Small intestine (tissue), 7 donors: ENCODE measurements at regions not wholly inside any gene's neighbourhood (a gene's known extent, or its start where the extent isn't known, plus 50 kb on each side); places are given as distances from the start of the nearest gene placed in this dataset.

ENCODE experiments used
- DNase-seq, 2 donors: peaks; one replicate each; pipeline versions ENCODE4 v3.0.0 to v3.0.0-alpha.2; 2013
- FAIRE-seq: peaks from 2 replicates; lab custom pipeline; 2012; peaks lifted over from hg19 to GRCh38; lab: Jason Lieb, UNC
- H3K27ac ChIP-seq, 3 donors: one replicate each; pipeline ENCODE4 v1.5.1; 2013; ENCODE audit warnings: low read length in 2 of 3, mild to moderate bottlenecking in 2 of 3, control low read depth in 1 of 3, inconsistent platforms in 1 of 3, low read depth in 1 of 3, moderate library complexity in 1 of 3
- H3K27me3 ChIP-seq, 3 donors: one replicate each; pipeline ENCODE4 v1.6.1; 2013; ENCODE audit warnings: low read length in 3 of 3, inconsistent platforms in 1 of 3; ENCODE audit not compliant: control insufficient read depth in 3 of 3, insufficient read depth in 3 of 3
- H3K36me3 ChIP-seq, 3 donors: one replicate each; pipeline ENCODE4 v1.6.1; 2013; ENCODE audit warnings: low read length in 3 of 3, inconsistent platforms in 1 of 3, low read depth in 1 of 3, mild to moderate bottlenecking in 1 of 3, moderate library complexity in 1 of 3; ENCODE audit not compliant: control insufficient read depth in 3 of 3, insufficient read depth in 2 of 3
- H3K4me1 ChIP-seq, 3 donors: one replicate each; pipeline ENCODE4 v1.6.1; 2013; ENCODE audit warnings: low read length in 2 of 3, inconsistent platforms in 1 of 3, low read depth in 1 of 3, mild to moderate bottlenecking in 1 of 3, moderate library complexity in 1 of 3; ENCODE audit not compliant: control insufficient read depth in 3 of 3, insufficient read depth in 2 of 3
- H3K4me3 ChIP-seq, 3 donors: one replicate each; pipeline ENCODE4 v1.5.1; 2013; ENCODE audit warnings: low read length in 3 of 3, control low read depth in 1 of 3, inconsistent platforms in 1 of 3, low read depth in 1 of 3, mild to moderate bottlenecking in 1 of 3, moderate library complexity in 1 of 3
- H3K9me3 ChIP-seq, 2 donors: one replicate each; pipeline ENCODE4 v1.6.1; 2013; ENCODE audit warnings: low read depth in 1 of 2, low read length in 1 of 2; ENCODE audit not compliant: control insufficient read depth in 2 of 2, insufficient read depth in 1 of 2
- WGBS, 3 donors: extraction: QIAGEN DNeasy Blood & Tissue Kit; methylation state at CpG; one replicate each; pipeline ENCODE4 v1.1.7; 2013; 5-methylcytosine and 5-hydroxymethylcytosine counted together
- donor health status: healthy with polysubstance abuse.
- donor health status: control.
- donor health status: control.
- donor health status: Bipolar disorder and iron deficiency.
- donor health status: healthy.

DNA sequence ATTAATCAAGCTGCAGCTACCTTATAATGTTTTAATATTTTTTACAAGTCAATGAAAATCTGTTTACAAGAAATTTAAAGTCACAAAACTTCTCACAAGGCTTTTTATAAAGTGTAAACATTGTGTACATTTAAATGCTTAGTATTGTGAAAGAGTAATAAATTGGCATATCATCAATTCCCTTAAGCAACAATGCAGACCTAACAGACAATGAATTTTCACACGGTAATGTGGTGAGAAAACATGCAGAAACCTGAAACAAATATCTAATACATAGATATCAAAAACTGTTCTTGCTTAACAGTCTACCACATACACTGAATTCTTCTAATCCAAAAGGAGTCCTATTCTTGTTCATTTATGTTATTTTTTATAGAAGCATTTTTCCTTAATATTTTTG is 220.7 kb downstream of the CRPPA start:
- DNase-seq (no peak), FAIRE-seq (no peak)
- 87 to 95% (median 90%) methylated on average over 1 of the region's 1 CpG for WGBS, 3 donors

DNA sequence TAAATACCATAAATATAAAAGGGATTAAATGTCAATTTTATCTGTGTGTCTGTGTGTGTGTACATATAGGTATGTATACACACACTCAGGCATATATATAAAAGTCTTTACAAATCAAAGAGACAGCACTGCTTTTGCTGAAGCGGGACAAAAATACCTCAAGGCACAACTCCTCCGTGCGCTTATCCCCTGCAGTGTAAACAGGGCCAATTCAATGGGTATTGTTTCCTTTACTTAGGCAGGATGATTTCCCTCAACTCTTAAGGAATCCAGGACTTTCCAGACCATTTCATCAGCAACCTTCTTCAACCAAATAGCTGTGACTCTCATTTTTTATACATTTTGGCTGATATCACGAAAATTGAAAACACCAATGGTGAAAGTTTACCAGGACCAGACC is 227.7 kb downstream of the CRPPA start:
- no peaks in the 10 kb centered on the region for H3K4me1 ChIP-seq
- H3K36me3 ChIP-seq = no peaks in the 10 kb centered on the region
- WGBS, 3 donors = 84 to 91% (median 87%) methylated on average over 4 of the region's 4 CpGs
- H3K9me3 ChIP-seq = no peaks in the 10 kb centered on the region
- H3K27me3 ChIP-seq = no peaks in the 10 kb centered on the region
- H3K4me3 ChIP-seq = no peak overlapping the region
- FAIRE-seq = no peak
- H3K27ac ChIP-seq = no peak overlapping the region
- DNase-seq = no peak

More for the DNA sequence above, 220.7 kb downstream of the CRPPA start:
- H3K9me3 ChIP-seq = peaks cover 0 to 4% of the 10 kb centered on the region in 2 donors
- H3K4me1 ChIP-seq = no peaks in the 10 kb centered on the region
- H3K4me3 ChIP-seq = no peak overlapping the region
- no peaks in the 10 kb centered on the region for H3K36me3 ChIP-seq
- no peaks in the 10 kb centered on the region for H3K27me3 ChIP-seq
- H3K27ac ChIP-seq = no peak overlapping the region

DNA sequence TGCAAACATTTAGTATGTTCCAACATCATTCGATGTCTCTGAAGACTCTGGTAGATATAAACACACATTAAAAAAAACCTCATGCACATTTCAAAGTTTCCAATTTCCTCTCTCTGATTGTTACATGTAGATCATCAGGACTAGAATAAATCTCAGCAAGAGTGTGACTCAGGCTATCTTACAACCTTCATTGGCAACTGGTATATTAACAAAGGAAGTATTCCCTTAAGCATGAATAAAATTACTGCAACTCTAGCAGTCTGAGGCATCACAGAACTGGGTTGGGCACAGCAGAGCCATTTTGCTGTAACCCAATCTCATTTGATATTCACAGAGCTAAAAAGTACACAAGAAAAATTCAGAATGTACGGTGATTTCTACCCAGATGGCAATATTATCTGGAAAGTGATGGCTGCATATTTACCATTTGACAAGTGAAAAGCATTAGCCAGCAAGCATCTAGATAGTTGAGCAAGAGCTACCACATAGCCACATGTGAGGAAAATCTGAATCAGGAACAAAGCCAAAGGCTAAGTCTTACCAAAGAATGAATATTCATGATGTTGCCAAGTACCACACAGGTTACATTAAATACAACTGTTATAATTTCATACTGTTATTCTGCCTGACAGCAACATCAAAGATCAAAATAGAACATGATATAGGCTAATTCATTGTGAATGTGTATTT is 232.2 kb downstream of the CRPPA start:
- FAIRE-seq (no peak), DNase-seq (no peak)
- Histone ChIP-seq H3K27me3 (no peaks in the 10 kb centered on the region), H3K4me3 (no peak overlapping the region), H3K27ac (no peak overlapping the region), H3K4me1 (no peaks in the 10 kb centered on the region), H3K9me3 (no peaks in the 10 kb centered on the region), H3K36me3 (no peaks in the 10 kb centered on the region)
- WGBS, 3 donors = 86 to 93% (median 90%) methylated on average over 2 of the region's 2 CpGs

DNA sequence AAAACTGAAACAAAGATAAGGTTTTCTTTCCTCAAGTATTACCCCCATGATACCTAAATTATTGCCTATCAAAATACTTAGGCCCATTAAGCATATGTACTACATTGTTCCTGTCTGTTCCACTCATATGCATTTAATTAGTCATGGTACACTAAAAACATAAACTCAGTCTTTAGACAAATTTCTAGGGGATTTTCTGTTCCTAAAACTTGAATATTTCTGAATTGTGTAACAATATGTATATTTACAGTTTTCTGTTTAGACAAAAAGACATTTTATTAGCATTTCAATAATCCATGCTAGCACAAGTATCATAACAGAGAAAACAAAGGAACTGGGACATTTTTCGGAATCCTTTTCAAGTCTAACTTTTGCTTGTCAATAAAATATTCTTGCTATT is 234.2 kb downstream of the CRPPA start:
- FAIRE-seq = no peak
- 85 to 97% (median 90%) methylated on average over 1 of the region's 1 CpG for WGBS, 3 donors

DNA sequence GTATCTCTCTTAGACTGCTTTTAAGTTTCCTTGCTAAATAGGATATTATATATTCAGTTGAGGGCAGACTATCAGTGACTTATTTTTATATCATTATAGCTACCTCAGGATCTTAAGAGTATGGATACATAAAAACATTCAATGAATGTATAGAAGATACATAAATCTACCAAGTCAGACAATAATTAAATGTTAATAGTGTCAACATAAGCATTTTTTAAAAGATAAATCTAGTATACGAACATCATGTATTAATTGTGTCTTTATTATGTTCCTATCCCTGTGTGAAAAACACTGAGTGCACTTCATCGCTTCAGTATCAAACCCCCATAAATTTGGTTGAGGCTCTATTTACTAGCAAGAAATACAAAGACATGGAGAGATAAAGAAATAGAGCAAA is 242.8 kb downstream of the CRPPA start:
- H3K36me3 ChIP-seq = no peaks in the 10 kb centered on the region
- H3K9me3 ChIP-seq = no peaks in the 10 kb centered on the region
- no peaks in the 10 kb centered on the region for H3K4me1 ChIP-seq
- no peak overlapping the region for H3K27ac ChIP-seq
- FAIRE-seq (no peak), DNase-seq (no peak)
- no peaks in the 10 kb centered on the region for H3K27me3 ChIP-seq
- no peak overlapping the region for H3K4me3 ChIP-seq
- WGBS, 3 donors = 80 to 92% (median 89%) methylated on average over 2 of the region's 2 CpGs

More for the DNA sequence above, 234.2 kb downstream of the CRPPA start:
- Histone ChIP-seq H3K27me3 (no peaks in the 10 kb centered on the region), H3K27ac (no peak overlapping the region), H3K9me3 (no peaks in the 10 kb centered on the region), H3K4me3 (no peak overlapping the region), H3K4me1 (no peaks in the 10 kb centered on the region), H3K36me3 (no peaks in the 10 kb centered on the region)
- DNase-seq = no peak

DNA sequence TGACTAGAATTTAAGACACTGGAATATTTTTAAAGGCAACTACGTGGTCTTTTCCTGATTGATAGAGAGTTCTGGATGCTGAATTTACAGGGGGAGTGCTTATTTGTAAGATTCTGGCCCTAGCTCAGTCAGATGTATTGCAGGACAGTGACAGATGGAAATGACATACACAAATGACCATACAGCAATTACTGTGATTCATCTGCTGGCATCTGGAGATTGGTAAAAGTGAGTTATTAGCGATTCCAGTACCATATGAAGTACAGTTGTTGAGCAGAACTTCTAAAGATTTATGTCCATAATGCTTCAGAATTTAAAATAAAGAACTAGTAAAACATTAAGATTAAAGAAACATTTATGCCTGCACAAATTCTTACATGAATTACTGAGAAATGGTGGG is 243.2 kb downstream of the CRPPA start:
- Histone ChIP-seq H3K36me3 (no peaks in the 10 kb centered on the region), H3K4me1 (no peaks in the 10 kb centered on the region), H3K27ac (no peak overlapping the region), H3K4me3 (no peak overlapping the region), H3K9me3 (no peaks in the 10 kb centered on the region), H3K27me3 (no peaks in the 10 kb centered on the region)
- DNase-seq (no peak), FAIRE-seq (no peak)
- 63 to 72% (median 68%) methylated on average over 2 of the region's 2 CpGs for WGBS, 3 donors

DNA sequence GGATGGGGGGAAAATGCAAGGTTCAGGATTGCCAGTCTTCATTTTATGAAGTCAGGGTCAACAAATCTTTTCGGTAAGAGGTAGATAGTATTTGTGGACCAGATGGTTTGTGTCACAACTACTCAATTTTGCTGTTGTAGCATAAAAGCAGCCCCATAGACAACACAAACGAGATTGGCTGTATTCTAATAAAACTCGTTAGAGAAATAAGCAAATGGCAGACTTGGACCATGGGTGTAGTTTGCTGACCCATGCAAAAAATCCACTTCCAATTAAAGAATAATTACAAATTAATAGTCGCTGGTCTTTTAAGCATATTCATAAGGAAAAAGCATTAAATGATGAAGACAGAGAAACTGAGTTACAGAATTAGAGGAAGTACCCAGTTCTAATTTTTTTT is 247.1 kb downstream of the CRPPA start:
- Histone ChIP-seq H3K27ac (no peak overlapping the region), H3K27me3 (no peaks in the 10 kb centered on the region), H3K36me3 (no peaks in the 10 kb centered on the region), H3K9me3 (peaks cover 0 to 7% of the 10 kb centered on the region in 2 donors), H3K4me1 (no peaks in the 10 kb centered on the region), H3K4me3 (no peak overlapping the region)
- FAIRE-seq (no peak), DNase-seq (no peak)
- 76 to 86% (median 81%) methylated on average over 4 of the region's 4 CpGs for whole genome bisulfite sequencing, 3 donors

DNA sequence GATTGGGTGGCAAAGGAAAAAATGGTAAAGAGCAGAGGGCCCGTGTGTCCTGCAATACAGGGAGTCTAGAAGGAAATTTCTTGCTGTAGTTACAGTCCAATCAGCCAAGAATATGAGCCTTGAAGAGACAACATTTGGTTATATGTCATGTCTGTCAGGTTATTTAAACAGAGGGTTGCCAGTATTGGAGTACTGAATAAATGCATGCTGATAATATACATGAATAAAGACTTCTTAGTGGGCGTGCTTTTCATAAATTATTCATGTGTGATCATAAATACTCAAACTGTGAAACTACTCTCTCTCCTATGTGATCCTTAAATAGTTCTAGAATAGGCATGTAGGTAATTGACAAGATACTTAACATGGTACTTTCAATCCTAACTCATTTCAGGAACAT is 249.0 kb downstream of the CRPPA start:
- Histone ChIP-seq H3K27ac (no peak overlapping the region), H3K9me3 (peaks cover 0 to 7% of the 10 kb centered on the region in 2 donors), H3K27me3 (no peaks in the 10 kb centered on the region), H3K4me1 (no peaks in the 10 kb centered on the region), H3K36me3 (no peaks in the 10 kb centered on the region), H3K4me3 (no peak overlapping the region)
- DNase-seq = no peak
- FAIRE-seq = no peak
- 85 to 96% (median 93%) methylated on average over 2 of the region's 2 CpGs for WGBS, 3 donors

DNA sequence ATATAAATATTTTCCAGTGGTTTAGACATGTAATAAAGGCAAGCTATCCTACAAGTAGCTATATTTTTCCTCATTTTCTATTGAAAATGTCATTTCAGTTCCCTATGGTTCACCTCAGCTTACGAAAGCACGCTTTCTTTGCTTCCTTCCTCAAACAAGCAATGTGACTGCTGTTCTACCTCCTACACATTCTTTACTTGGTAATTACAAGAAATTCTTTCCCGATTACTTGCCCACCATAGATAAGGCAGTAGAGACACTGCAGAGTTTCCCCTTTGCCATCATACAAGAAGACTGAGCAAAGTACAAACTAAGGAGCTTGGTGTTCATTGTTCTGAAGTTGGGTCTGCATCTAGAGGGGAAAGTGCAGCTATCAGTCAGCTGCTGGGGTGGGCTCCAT is 249.4 kb downstream of the CRPPA start:
- 85 to 86% (median 86%) methylated on average over 3 of the region's 3 CpGs for WGBS, 3 donors
- Histone ChIP-seq H3K27ac (no peak overlapping the region), H3K4me3 (no peak overlapping the region), H3K27me3 (no peaks in the 10 kb centered on the region), H3K36me3 (no peaks in the 10 kb centered on the region), H3K4me1 (no peaks in the 10 kb centered on the region), H3K9me3 (peaks cover 0 to 7% of the 10 kb centered on the region in 2 donors)
- DNase-seq (no peak), FAIRE-seq (no peak)
